GM13977 (cell line): ENCODE measurements at regions not wholly inside any gene's neighbourhood (a gene's known extent, or its start where the extent isn't known, plus 50 kb on each side); places are given as distances from the start of the nearest gene placed in this dataset.

Source experiments
- DNase-seq: peaks from one replicate; pipeline ENCODE4 v3.0.0; 2012; ENCODE audit warnings: low spot score
- CTCF ChIP-seq: IDR thresholded peaks from 2 replicates; pipeline ENCODE4 v1.5.1; 2012; ENCODE audit warnings: mild to moderate bottlenecking, control low read depth; ENCODE audit not compliant: insufficient read depth; ENCODE audit errors: extremely low read depth, missing control alignments
- in situ Hi-C: fragments of 300-500 bp; cut with MboI; formaldehyde crosslinking; loops from one replicate; pipeline ENCODE4 v1.12.0; 2022; ENCODE audit warnings: low sequenced_read_pairs, low pct_unique_long_range_greater_than_20kb, mixed read lengths, inconsistent platforms; ENCODE audit not compliant: unreplicated experiment

GRCh38 chr14:99323603-99324185, 51.7 kb upstream of the BCL11B start:
- no peak for TF ChIP-seq CTCF
- in situ Hi-C loops: no loop called here
- DNase-seq: peak; percentile 7

- in situ Hi-C loops: no loop called here
- peak; percentile 6 for DNase-seq
- no peak for TF ChIP-seq CTCF
These were observed 51.0 kb upstream of the BCL11B start for GRCh38 chr14:99322731-99323599.

GRCh38 chr14:99321955-99322730, 50.1 kb upstream of the BCL11B start:
- in situ Hi-C loops: no loop called here
- TF ChIP-seq CTCF: no peak
- DNase-seq: peak; percentile 23
